AG04450 (cell line): ENCODE measurements at regions not wholly inside any gene's neighbourhood (a gene's known extent, or its start where the extent isn't known, plus 50 kb on each side); places are given as distances from the start of the nearest gene placed in this dataset.
"Not testable (repeated sequence)": the region's sequence is repeated elsewhere in the genome, so short reads cannot be mapped to it uniquely, and the experiment has no call there.

ENCODE experiments used
- CTCF ChIA-PET: fragments of 300-600, 350-600 bp; formaldehyde crosslinking; extraction: SDS; loops from one replicate; lab custom pipeline; 2022; ENCODE audit warnings: antibody characterized with exemption, inconsistent platforms; lab: Charles Lee
- POLR2A ChIA-PET: fragments of 350-600 bp; formaldehyde crosslinking; extraction: SDS; loops from one replicate; lab custom pipeline; 2021; ENCODE audit warnings: antibody characterized with exemption, inconsistent platforms; lab: Yijun Ruan, JAX
- DNase-seq: peaks from one replicate; pipeline ENCODE4 v3.0.0-alpha.2; 2011; ENCODE audit warnings: low read depth, low spot score
- H3K27ac ChIP-seq: one replicate; pipeline ENCODE4 v1.5.1; 2012; ENCODE audit warnings: low read depth, low read length, control low read depth
- H3K27me3 ChIP-seq: one replicate; pipeline ENCODE4 v1.6.0; 2012; ENCODE audit warnings: low read length; ENCODE audit not compliant: control insufficient read depth, insufficient read depth
- H3K4me3 ChIP-seq: 2 replicates; pipeline ENCODE4 v1.5.1; 2011; ENCODE audit warnings: mild to moderate bottlenecking, low read depth, low read length, control low read depth
- H3K9me3 ChIP-seq: 2 replicates; pipeline ENCODE4 v1.5.1; 2012; ENCODE audit warnings: low read length; ENCODE audit not compliant: control insufficient read depth, insufficient read depth
- CTCF ChIP-seq: IDR thresholded peaks from 2 replicates; pipeline ENCODE4 v1.5.1; 2011; ENCODE audit warnings: low read depth, low read length, control low read depth, inconsistent platforms

- Histone ChIP-seq H3K9me3 (no peaks in the 10 kb centered on the region), H3K27me3 (no peaks in the 10 kb centered on the region), H3K4me3 (no peak overlapping the region), H3K27ac (no peak overlapping the region)
- ChIA-PET CTCF (interaction anchor here (0.9 to 1.0 kb wide), 2 partner anchors 21 to 186 kb away, joined by 3 to 4 read pairs; no protein-coding TSS in a partner anchor), POLR2A (interaction anchor here (0.6 to 0.7 kb wide), 2 partner anchors 12 to 144 kb away, joined by 4 read pairs; no protein-coding TSS in a partner anchor)
- TF ChIP-seq CTCF = no peak
- DNase-seq = no peak
Observed at GRCh38 chr5:142527234-142527633, 158.7 kb downstream of the FGF1 start.

GRCh38 chr5:142522983-142523382, 162.9 kb downstream of the FGF1 start:
- POLR2A ChIA-PET = no interaction called here

GRCh38 chr5:142521706-142522105, 164.2 kb downstream of the FGF1 start:
- TF ChIP-seq CTCF = no peak
- POLR2A ChIA-PET = no interaction called here
- no peak for DNase-seq
- Histone ChIP-seq H3K9me3 (peaks cover 9% of the 10 kb centered on the region), H3K27ac (no peak overlapping the region), H3K27me3 (no peaks in the 10 kb centered on the region), H3K4me3 (no peak overlapping the region)
- CTCF ChIA-PET = no interaction called here

More at GRCh38 chr5:142522983-142523382, 162.9 kb downstream of the FGF1 start:
- CTCF ChIA-PET = no interaction called here
- Histone ChIP-seq H3K27ac (no peak overlapping the region), H3K9me3 (no peaks in the 10 kb centered on the region), H3K4me3 (no peak overlapping the region), H3K27me3 (no peaks in the 10 kb centered on the region)
- no peak for DNase-seq
- TF ChIP-seq CTCF = no peak

GRCh38 chr5:142520885-142521284, 165.0 kb downstream of the FGF1 start:
- peak; percentile 37 for DNase-seq
- ChIA-PET CTCF (no interaction called here), POLR2A (interaction anchor here (0.7 kb wide), 1 partner anchor 257 kb away, joined by 9 read pairs; no protein-coding TSS in a partner anchor)
- Histone ChIP-seq H3K4me3 (no peak overlapping the region), H3K9me3 (peaks cover 10% of the 10 kb centered on the region), H3K27me3 (no peaks in the 10 kb centered on the region), H3K27ac (no peak overlapping the region)
- TF ChIP-seq CTCF = no peak

GRCh38 chr5:142519913-142520312, 166.0 kb downstream of the FGF1 start:
- POLR2A ChIA-PET = interaction anchor here (0.7 kb wide), 1 partner anchor 256 kb away, joined by 9 read pairs; no protein-coding TSS in a partner anchor
- H3K9me3 ChIP-seq = peaks cover 10% of the 10 kb centered on the region
- DNase-seq, H3K4me3 ChIP-seq, H3K27me3 ChIP-seq, H3K27ac ChIP-seq, CTCF ChIA-PET: not testable (repeated sequence)
